Germinal center (tissue), 1 donor: ENCODE measurements at regions not wholly inside any gene's neighbourhood (a gene's known extent, or its start where the extent isn't known, plus 50 kb on each side); places are given as distances from the start of the nearest gene placed in this dataset.
A peak's percentile ranks its signal among the peaks of the same experiment; 100 is the strongest.

ENCODE experiments used
- DNase-seq: peaks from one replicate; pipeline ENCODE4 v3.0.0; 2012; ENCODE audit warnings: mixed read lengths, low spot score

DNA sequence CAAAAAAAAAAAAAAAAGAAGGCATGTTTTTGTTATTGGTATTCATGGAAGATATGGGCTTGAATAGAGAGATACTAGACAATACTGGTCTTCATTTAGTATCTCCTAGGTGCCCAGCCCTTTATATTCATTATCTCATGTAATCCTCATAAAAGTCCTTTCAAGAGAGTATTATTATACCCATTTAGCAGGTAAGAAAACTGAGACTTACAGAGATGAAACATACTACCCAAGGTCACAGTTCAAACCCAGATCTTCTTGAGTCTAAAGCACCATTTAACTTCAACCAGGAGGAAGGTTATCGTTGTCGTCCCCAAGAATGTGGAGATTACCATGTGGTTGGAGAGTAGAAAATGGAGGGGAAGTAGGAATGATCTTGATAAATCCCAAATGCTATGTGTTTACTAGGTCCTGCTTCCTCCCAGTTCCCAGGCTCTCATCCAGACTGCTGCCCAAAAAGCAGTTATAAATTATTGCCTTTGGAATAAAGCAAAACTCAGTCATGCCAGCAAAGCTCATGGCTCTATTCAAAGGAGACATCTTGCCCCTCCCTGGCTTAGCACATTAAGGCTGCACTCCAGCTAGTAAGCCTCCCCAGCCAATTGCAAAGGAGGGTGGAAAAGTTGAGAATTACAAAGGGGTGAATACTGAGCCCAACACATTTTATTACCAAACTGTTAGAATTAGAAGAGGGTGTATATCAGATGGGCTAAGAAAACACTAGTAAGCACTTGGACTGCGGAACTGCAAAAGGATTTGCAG is 163.9 kb downstream of the PIK3R1 start:
- no peak for DNase-seq

DNA sequence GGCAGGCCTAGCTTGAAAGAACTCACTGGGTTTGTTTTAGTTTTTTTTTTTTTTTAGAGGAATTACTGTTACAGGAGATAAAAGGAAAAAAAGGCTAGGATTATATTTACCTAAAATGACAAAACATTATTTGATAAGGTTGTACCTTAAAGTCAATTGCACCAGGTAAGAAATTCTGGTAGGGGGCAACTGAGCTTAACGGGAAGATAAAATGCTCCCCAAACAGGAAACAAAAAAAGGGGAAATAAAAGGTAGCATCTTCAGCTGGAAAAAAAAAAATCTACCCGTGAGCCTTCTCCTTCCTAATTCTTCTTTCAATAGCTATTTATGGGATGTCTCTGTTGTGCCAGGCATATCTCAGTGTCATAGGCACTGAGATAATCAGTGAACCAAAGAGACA is 164.5 kb downstream of the PIK3R1 start:
- DNase-seq, result no peak

DNA sequence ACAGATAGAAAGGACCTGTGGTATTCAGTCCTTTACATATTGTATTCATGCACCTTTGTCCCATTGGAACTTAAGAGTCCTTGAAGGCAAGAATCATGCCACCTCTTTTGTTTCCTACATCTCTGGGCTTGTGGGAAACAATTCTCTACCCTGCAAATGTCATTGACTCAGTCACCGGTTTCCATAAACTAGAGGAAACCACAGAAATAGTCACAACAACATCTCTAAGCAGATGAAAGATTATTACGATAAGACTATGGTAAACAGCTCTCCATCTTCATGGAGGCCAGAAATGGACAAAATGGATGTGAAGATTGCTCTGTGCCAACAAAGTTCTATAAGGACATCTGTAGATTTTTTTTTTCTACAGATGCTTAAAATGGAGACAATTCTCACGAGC is 165.5 kb downstream of the PIK3R1 start:
- no peak for DNase-seq

DNA sequence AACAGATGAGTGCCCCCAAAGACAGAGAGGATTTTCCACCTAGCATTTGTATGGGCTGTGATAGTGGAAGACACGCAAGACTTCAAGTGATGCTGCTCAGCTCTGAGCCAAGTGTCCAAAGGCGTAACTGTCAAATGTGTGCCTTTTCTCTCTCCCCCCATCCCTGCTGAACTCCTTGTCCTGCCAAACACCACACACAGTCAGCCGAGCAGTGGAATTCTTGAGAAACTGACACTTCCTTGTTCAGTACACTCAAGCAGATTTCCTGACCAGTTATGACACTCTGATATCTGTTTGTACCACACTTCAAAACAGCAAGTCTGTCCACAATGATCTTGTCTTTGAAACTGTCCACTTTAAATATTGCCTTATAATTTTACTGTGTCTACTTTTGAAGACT is 166.4 kb downstream of the PIK3R1 start:
- DNase-seq, result no peak

DNA sequence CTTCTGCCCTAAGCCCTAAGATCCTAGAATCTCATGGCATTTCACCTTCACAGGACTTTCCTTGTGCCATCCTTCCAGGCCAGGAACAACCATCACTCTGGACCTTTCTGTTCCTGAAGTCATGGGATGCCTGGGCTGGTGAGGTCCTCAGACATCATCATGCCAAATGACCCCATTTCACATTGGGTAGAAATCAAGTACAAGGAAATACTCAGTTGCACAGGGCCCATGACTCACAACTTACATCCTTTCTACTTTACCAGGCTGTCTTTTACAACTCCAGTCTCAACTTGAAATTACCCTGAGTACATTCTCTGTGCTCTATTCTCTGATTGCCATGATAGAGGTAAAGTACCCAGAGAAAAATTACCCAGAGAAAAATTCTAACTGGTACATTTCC is 167.1 kb downstream of the PIK3R1 start:
- DNase-seq, result no peak

DNA sequence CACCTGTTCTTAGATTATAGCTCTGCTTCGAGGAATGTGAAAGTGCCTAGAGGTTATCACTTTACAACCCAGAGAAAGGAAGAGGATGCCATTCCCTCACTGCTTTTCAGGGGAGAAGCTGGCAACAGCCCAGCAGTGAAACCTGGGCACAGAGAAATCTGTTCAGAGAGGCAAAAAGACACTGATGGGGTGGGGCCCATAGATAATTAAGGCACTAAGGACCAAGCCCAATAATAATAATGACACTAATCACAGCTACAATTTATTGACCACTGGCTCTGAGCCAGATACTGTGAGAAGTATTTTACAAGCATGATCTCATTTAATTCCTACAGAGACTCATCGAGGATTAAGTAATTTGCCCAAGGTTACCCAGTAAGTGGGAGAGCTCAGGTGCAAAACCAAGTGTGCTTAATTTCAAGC is 168.3 kb downstream of the PIK3R1 start:
- no peak for DNase-seq

DNA sequence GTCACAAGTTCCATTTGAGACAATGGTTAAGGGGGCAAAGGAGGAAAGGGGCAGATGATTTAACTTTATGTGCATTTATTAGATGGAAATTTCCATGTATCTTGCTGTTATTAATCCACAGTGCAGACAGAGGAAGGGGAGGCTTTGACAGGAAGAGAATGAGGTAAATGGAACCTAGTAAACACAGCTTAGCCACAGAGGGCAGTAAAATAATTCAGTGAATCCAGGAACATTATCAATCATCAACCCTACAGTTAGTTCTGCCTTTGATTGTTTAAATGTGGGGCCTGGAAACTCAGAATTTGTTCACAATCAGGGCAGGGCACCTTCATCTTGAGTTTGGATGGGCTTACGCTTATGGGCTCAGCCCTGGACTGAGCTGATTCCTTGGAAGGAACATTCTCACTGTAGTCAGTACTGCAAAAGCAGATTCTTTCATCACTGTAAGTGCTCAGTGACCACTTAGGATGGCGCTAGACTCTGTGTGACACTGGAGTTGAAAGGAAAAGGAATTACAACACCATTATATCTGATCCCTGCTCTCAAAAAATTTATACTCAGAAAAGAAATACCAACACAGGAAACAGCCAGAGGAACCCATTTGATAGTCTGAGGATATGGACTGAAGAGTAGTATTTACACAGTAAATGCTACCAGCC is 169.5 kb downstream of the PIK3R1 start:
- no peak for DNase-seq

DNA sequence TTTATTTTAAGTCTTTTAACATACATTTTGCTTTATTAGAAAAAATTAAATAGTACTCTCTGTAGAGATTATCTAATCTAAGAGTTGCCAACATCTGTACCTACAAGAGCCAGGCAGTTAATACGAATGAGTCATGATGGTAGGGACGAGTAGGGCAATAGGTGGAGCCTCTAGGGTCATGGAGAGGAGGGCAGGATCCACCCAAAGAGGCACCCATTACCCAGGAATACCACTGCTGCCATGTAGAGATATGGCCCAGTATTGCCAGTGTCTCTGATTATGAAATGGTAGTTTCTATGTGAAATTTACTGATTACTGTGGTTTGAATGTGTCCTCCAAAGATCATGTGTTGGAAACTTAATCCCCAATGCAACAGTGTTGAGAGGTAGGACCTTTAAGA is 170.4 kb downstream of the PIK3R1 start:
- no peak for DNase-seq

DNA sequence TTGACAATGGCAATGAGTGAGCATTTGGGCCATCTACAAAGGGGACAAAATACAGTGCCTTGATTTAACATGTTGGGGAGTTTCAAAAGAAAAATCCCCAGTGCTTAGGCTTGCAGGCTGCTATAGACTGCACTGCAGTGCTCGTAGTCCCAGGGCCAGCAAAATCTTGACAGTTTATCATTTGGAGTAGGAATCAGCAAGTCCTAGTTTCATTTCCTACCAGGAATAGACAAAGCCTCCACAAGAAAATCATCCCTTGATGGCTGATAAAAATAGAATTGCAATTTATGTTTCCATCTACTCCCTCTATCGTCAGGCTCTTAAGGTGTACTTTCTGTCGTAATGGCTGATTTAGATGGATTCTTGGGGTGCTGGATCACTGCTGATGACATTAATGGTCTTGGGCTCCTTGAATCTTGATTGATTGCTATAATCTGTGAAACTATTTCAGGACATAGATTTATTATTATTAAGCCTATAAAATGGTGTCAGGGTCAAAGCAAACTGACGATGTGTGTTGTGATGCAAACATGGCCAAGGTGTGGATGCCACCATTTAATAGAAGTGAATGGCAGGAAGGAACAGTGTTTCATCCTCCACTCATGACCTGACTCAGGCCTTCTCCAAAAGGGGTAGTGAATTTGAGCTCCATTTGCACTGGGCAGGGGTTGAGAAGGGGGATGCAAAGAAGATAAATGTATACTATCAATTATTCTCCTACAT is 171.7 kb downstream of the PIK3R1 start:
- no peak for DNase-seq

DNA sequence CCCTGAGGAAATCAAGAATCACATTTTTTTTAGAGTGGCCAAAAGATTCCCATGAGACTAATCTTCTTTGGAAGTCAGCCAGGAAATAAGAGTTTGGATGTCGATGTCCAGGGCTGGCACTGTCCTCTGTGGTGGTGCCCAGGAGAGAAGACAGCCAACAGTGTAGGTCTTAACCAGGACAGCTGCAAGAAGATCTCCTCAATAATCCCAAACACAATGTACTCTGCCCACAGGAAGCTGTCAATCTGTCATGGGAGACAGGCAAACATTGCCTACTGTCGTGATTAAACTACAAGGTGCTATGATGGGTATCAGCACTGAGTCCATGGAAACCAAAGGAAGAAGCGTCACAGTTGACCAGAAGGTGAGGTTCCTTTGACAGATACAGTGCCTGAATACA is 174.1 kb downstream of the PIK3R1 start:
- no peak for DNase-seq

DNA sequence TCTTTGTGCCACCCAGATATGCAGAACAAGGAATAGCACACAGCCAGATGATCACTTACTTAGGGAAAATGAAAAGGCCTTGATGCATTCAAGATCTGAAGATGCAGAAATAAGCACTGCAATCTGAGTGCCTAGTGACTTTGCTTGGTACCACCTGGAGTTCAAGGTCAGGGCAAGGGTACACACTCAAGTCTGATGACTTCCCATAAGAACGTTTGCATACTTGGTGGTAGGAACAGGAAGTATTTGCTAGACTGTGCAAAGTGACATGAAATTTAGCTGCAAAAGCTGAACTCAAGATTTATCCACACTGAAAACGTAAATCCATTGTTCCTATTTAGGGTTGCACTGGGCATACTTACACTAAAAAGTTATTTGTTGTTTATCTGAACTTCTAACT is 177.1 kb downstream of the PIK3R1 start:
- DNase-seq, result no peak

DNA sequence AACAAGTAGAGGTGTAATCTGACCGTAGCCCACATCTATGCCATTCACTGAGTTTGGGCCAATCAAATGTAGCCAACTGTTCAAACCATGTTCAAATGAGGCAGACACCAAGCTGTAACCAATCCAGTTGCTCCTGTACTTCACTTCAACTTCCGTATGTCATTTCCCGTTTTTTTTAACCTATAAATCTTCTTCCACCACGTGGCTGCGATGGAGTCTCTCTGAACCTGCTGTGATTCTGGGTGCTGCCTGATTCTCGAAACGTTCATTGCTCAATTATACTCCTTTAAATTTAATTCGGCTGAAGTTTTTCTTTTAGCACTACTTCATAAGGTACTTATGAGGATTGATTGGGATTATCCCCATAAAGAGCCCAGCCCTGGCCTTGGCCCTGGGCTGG is 179.7 kb downstream of the PIK3R1 start:
- DNase-seq, result no peak

DNA sequence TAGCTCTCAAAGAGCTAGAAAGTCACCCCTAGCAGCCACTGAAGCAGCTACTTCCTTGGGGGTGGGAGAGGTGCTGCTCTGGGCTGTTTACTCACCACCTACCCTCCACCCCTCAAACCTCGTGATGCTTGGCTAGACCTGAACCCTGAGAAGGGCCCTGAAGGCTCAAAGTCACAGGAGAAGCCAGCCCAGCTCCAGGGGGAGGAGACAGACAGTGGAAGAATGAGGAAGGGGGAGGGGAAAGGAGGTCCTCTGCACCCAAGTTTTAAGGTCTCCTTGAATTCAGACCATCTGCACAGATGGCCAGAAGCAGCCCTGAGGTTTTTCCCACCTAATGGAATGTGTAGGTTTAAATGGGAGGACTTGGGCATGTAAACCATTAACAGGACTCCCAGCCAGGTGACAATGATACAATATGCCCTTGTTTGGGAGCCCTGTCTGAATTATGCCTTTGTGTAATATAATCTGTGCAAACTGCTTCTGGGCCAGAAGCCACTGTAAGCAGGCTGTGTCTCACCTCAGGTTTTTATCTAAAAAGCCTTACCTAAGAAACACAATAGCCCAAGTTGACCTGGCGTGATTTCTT is 180.5 kb downstream of the PIK3R1 start:
- no peak for DNase-seq

DNA sequence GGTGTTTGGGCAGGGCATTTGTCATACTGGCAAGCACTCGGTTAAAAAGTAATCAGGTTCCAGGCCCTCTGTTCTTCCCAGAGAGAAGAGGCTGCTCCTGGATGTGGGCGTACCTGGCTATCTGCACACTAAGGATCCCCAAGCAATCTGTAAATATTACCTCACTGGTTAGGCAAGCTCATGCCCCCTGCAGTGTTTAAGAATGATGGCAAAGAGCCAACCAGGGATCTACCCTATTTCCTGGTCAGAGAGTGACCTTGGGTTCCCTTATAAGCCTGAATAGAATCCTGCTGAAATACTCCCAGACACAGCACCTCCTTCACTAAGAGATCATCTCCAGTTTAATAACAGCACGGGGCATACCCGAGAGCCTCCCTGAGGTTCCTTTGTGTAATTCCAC is 181.2 kb downstream of the PIK3R1 start:
- DNase-seq, result no peak

DNA sequence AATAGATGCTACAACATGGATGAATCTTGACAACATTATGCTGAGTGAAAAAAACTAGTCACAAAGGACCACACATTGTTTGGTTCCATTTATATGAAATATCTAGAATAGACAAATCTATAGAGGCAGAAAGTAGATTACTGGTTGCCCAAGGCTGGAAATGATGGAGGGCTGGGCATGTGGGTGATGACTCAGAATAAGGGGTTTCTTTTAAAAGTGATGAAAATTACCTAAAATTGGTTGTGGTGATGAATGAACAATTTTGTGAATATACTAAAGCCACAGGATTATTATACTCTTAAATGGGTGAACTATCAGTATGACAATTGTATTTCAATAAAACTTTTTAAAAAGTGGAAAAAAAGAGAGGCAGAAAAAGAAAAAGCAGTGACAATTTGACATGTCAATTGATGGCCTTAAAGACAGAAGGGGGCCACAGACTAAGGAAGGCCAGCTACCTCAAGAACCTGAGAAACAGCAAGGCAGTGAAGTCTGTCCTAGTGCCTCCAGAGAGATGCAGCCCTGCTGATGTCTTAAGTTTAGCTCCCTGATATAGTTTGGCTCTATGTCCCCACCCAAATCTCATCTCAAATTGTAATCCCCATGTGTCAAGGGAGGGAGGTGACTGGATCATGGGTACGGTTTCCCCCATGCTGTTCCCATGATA is 182.7 kb downstream of the PIK3R1 start:
- no peak for DNase-seq

DNA sequence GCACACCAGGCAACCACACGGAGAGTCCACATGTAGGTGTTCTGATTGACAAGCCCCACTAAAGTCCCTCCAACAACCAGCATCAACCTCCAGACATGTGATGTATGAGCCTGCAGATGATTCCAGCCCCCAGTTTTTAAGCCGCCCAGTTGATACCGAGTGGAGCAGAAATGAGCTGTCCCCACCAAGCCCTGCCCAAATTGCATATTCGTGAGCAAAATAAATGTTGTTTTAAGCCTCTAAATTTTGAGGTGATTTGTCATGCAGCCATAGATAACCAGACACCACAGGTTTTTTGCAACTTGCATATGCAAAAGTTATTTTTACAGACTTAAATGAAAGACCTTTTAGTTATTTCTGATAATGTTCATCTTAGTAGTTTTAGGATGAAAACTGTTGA is 187.7 kb downstream of the PIK3R1 start:
- DNase-seq, result no peak

DNA sequence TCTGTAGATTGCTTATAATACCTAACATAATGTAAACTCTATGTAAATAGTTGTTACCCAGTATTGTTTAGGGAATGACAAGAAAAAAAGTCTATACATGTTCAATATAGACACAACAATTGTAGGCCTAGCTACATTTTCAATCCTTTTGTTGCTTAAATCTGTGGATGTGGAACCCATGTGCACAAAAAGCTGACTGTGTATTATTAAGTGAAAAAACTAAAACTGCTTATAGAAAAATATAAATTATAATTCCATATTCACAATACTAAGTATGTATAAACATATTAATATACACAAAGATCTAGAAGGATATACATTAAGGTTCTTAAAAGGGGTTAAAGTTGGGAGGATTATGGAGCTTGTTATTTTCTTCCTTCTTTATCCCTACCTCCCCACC is 188.7 kb downstream of the PIK3R1 start:
- DNase-seq, result no peak

DNA sequence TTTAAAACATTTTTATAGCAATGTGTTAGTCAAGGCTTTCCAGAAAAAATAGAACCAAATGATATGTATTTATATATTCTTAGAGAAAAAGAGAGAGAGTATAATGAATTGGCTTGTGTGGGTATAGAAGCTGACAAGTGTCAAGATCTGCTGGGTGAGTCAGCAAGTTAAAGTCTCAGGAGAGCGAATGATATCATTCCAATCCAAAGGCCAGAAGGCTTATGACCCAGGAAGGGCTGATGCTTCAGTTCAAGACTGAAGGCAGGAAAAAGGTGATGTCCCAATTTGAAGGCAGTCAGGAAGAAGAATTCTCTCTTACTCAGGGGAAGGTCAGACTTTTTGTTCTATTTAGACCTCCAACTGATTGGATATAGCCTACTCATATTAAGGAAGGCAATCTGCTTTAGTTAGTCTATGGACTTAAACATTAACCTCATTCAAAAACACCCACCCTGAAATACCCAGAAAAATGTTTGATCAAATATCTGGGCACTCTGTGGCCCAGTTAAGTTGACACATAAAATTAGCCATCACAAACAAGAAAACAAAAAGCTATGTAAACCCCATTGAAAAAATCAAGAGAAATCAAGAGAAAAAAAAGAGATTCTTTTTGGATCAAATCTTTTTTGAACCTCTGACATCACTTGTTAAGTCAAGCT is 189.6 kb downstream of the PIK3R1 start:
- no peak for DNase-seq

DNA sequence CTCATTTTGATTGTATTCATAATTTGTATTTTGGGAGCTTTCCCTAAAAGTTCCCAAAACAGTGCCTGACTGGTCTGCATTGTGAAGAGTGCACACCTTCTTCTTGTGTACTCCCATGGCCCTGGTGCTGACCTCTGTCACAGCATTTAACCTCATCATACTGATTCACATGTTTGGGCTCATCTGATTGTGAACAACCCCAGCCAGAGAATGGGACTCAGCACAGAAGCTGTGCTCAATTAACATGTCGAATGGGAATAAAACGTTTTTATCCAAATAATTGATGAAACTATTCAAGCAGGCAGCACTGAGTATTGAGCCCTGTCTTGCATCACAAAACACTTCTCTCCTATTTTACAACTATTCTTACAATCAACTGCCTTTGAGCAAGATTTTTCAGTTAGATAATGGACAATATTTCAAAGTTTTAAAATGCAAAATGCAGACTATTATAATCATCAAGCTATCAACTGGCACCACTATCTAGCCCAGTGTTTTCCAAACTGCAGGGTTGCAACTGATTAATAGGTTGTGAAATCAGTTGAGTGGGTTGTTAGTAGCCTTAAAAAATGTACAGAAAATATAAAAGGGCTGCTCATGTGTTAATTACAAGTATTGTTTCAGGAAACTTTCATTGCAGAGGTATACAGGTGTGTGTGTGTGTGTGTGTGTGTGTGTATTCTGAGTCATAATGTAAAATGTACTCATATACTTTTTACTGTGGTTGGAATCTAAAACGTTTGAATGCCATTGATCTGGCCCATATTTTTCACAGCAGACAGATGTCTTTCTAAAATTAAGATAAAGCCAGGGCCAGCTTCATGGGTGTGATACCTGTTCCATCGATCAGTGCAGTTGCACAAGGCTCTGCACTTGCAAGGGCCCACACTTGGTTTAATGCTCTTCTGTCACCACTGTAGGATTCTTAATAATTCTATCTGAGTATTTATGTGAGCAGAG is 190.5 kb downstream of the PIK3R1 start:
- DNase-seq, result no peak

DNA sequence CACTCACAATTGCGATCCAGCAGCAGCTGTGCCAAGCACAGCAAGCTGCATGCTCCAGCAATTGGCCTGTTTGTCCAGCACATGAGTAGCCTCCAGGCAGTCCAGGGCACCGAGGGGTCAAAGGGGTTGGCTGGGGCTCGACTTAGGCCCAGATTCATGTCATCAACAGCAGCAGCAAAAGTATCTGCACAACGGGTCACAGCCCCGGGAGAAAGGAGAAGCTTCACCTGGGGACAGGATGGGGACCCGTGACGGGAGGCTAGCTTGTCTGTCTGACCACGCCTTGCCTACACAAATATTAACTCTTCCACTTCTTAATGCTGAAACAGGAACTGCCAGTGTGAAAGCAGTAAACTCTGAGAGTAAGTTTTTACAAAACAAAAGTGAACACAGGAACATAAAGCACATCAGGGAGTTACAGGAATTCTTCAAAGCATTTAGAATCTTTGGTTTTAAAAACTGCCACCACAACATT is 191.2 kb downstream of the PIK3R1 start:
- DNase-seq, result peak; percentile 64
